Sigmoid colon (tissue), 6 donors: ENCODE measurements at regions not wholly inside any gene's neighbourhood (a gene's known extent, or its start where the extent isn't known, plus 50 kb on each side); places are given as distances from the start of the nearest gene placed in this dataset.

ENCODE experiments used
- DNase-seq: peaks from one replicate; pipeline ENCODE4 v3.0.0-alpha.2; 2019
- H3K27ac ChIP-seq, 4 donors: fragments of 200-600 bp; sonication (generic); one replicate each; pipeline ENCODE4 v1.5.1; 2016 to 2019; ENCODE audit warnings: mild to moderate bottlenecking in 1 of 4
- H3K27me3 ChIP-seq, 3 donors: fragments of 200-600 bp; sonication (generic); one replicate each; pipeline ENCODE4 v1.5.1; 2019; ENCODE audit warnings: mild to moderate bottlenecking in 1 of 3
- H3K36me3 ChIP-seq, 4 donors: fragments of 200-600 bp; sonication (generic); one replicate each; pipeline ENCODE4 v1.5.1; 2016 to 2019
- H3K4me1 ChIP-seq, 4 donors: fragments of 200-600 bp; sonication (generic); one replicate each; pipeline ENCODE4 v1.5.1; 2017 to 2019
- H3K4me3 ChIP-seq, 4 donors: fragments of 200-600 bp; sonication (generic); one replicate each; pipeline ENCODE4 v1.5.1; 2017 to 2019; ENCODE audit warnings: mild to moderate bottlenecking in 2 of 4, moderate library complexity in 1 of 4
- H3K9me3 ChIP-seq, 4 donors: fragments of 200-600 bp in 3 of 4; sonication (generic) in 3 of 4; one replicate each; pipeline versions ENCODE4 v1.5.1 to v1.6.1; 2013 to 2019
- CTCF ChIP-seq, 4 experiments: fragments of 450-650 bp in 3 of 4; fragments of 200-600 bp in 1 of 4; IDR thresholded peaks; one replicate each; pipeline ENCODE4 v1.5.1; 2016 to 2019; ENCODE audit warnings: antibody characterized with exemption in 4 of 4, mild to moderate bottlenecking in 3 of 4, moderate library complexity in 2 of 4
- EP300 ChIP-seq, 4 donors: sonication (generic); formaldehyde crosslinking; IDR thresholded peaks; one replicate each; pipeline ENCODE4 v1.6.1; 2017; ENCODE audit warnings: antibody characterized with exemption in 4 of 4
- POLR2A ChIP-seq, 2 donors: fragments of 450-650 bp; IDR thresholded peaks; one replicate each; pipeline ENCODE4 v1.6.1; 2016; ENCODE audit warnings: antibody characterized with exemption in 2 of 2, mild to moderate bottlenecking in 2 of 2, moderate library complexity in 2 of 2
- POLR2AphosphoS5 ChIP-seq, 4 donors: sonication (generic); formaldehyde crosslinking; IDR thresholded peaks; one replicate each; pipeline ENCODE4 v1.6.1; 2017; ENCODE audit warnings: antibody characterized with exemption in 4 of 4
- WGBS, 2 donors: extraction: QIAGEN DNeasy Blood & Tissue Kit; methylation state at CpG; one replicate each; pipeline ENCODE4 v1.1.7; 2013; 5-methylcytosine and 5-hydroxymethylcytosine counted together
- intact Hi-C: fragments of 100-400 bp; cut with DNase I; formaldehyde crosslinking; loops from one replicate; pipeline ENCODE4 v1.15.1; 2023
- donor health status: healthy with polysubstance abuse.
- donor health status: healthy.

- H3K36me3 ChIP-seq, result no peaks in the 10 kb centered on the region
- TF ChIP-seq EP300 (IDR thresholded peaks at IDR 0.05) (no peak), POLR2A (IDR thresholded peaks at IDR 0.05) (no peak), POLR2AphosphoS5 (IDR thresholded peaks at IDR 0.05) (no peak), CTCF (IDR thresholded peaks at IDR 0.05) (no peak)
- 67 to 75% methylated on average over 3 of the region's 3 CpGs for WGBS, 2 donors
- no peak for DNase-seq
- H3K4me3 ChIP-seq, result no peak overlapping the region
- H3K27ac ChIP-seq, result no peak overlapping the region
- no peaks in the 10 kb centered on the region for H3K9me3 ChIP-seq
- intact Hi-C loops, result no loop called here
- no peaks in the 10 kb centered on the region for H3K4me1 ChIP-seq
- no peaks in the 10 kb centered on the region for H3K27me3 ChIP-seq
Measured at GRCh38 chr6:91412532-91412931, 825.7 kb upstream of the MAP3K7 start.

GRCh38 chr6:91407706-91408105 lies 820.8 kb upstream of the MAP3K7 start:
- Histone ChIP-seq H3K27me3 (no peaks in the 10 kb centered on the region), H3K9me3 (no peaks in the 10 kb centered on the region), H3K4me1 (no peaks in the 10 kb centered on the region), H3K27ac (no peak overlapping the region), H3K4me3 (no peak overlapping the region), H3K36me3 (no peaks in the 10 kb centered on the region)
- WGBS, 2 donors, result 88 to 93% methylated on average over 3 of the region's 3 CpGs
- TF ChIP-seq CTCF (IDR thresholded peaks at IDR 0.05) (no peak), POLR2A (IDR thresholded peaks at IDR 0.05) (no peak), POLR2AphosphoS5 (IDR thresholded peaks at IDR 0.05) (no peak), EP300 (IDR thresholded peaks at IDR 0.05) (no peak)
- intact Hi-C loops, result no loop called here
- no peak for DNase-seq

DNA sequence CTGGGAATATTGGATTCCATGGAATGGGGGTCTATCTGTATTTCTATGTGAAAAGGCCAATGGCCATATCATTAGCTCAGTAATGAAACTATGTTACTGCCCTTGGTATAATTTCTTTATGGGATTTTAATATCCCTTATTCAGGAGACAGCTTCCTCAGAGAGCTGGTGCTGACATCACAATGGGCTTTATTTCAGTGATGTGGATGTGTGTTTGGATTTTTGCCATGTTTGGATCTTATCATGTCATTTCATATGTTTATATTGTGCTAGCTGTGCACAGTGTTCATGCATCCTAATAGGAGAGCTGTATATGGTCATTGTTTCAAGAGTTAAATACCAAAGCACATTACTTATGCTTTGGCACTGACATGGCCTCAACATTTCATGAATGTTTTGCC lies 806.1 kb upstream of the MAP3K7 start:
- TF ChIP-seq EP300 (IDR thresholded peaks at IDR 0.05) (no peak), POLR2AphosphoS5 (IDR thresholded peaks at IDR 0.05) (no peak), CTCF (IDR thresholded peaks at IDR 0.05) (no peak), POLR2A (IDR thresholded peaks at IDR 0.05) (no peak)
- intact Hi-C loops, result no loop called here

DNA sequence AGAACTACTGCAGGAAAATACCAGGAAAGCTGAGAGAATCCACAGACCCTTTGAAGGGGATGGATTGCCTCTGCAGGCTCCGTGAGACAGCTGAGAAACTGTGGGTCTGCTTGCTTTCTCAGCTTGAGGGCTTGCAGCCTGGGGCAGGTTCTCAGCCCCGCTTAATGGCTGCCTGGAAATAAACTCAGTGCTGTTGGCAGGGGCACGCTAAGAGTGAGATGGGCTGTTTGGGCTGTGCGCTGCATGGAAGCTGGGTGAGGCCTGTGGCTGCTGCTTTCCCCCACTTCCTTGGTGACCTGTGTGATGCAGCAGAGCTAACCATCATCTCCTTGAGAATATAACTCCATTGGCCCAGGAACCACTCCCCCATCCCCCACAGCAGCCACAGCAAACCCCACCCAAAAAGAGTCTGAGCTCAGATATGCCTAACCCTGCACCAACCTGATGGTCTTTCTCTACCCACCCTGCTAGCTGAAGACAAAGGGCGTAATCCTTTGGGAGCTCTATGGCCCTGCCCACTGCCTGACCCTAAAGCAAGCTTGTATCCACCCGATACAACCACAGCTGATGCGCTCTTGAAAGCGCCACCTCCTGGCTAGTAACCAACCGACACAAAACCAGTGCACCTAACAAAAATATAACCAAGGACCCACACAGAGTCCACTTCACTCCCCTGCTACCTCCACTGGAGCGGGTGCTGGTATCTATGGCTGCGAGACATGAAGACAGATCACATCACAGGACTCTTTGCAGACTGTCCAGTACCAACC lies 800.6 kb upstream of the MAP3K7 start:
- peaks cover 0 to 4% (median 2%) of the 10 kb centered on the region in 4 donors for H3K9me3 ChIP-seq
- intact Hi-C loops, result no loop called here
- no peak for TF ChIP-seq CTCF (IDR thresholded peaks at IDR 0.05)
- no peak for TF ChIP-seq EP300 (IDR thresholded peaks at IDR 0.05)
- H3K27ac ChIP-seq, result no peak overlapping the region
- no peak overlapping the region for H3K4me3 ChIP-seq
- H3K4me1 ChIP-seq, result no peaks in the 10 kb centered on the region
- WGBS, 2 donors, result 91 to 93% methylated on average over 11 of the region's 11 CpGs
- no peaks in the 10 kb centered on the region for H3K27me3 ChIP-seq
- H3K36me3 ChIP-seq, result no peaks in the 10 kb centered on the region
- no peak for DNase-seq

More for the DNA sequence above, 806.1 kb upstream of the MAP3K7 start:
- no peaks in the 10 kb centered on the region for H3K4me1 ChIP-seq
- DNase-seq, result no peak
- no peak overlapping the region for H3K27ac ChIP-seq
- H3K27me3 ChIP-seq, result no peaks in the 10 kb centered on the region
- peaks cover 0 to 4% (median 0%) of the 10 kb centered on the region in 4 donors for H3K9me3 ChIP-seq
- H3K36me3 ChIP-seq, result no peaks in the 10 kb centered on the region
- H3K4me3 ChIP-seq, result no peak overlapping the region

DNA sequence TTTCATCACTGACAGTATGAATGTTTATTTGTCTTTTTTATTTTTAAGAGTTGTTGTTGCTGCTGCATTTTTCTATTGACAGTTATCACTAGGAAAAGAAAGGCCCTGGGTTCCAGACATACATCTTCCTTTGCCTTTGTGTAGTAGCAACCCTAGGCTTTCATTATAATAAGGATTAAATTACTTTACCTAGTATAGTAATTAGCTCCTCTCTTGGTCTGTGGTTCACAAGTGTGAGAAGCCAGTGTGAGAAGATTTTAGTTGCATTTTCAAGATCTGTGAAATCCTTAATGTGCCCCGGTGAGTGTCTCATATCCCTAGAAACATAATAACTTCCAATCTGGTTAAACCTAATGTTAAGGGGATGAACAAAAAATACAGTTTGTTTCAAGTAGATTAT lies 799.3 kb upstream of the MAP3K7 start:
- intact Hi-C loops, result no loop called here

More for the DNA sequence above, 799.3 kb upstream of the MAP3K7 start:
- H3K9me3 ChIP-seq, result peaks cover 0 to 4% (median 2%) of the 10 kb centered on the region in 4 donors
- no peaks in the 10 kb centered on the region for H3K4me1 ChIP-seq
- no peak overlapping the region for H3K4me3 ChIP-seq
- H3K27ac ChIP-seq, result no peak overlapping the region
- TF ChIP-seq EP300 (IDR thresholded peaks at IDR 0.05) (no peak), POLR2AphosphoS5 (IDR thresholded peaks at IDR 0.05) (no peak), POLR2A (IDR thresholded peaks at IDR 0.05) (no peak), CTCF (IDR thresholded peaks at IDR 0.05) (no peak)
- H3K27me3 ChIP-seq, result no peaks in the 10 kb centered on the region
- DNase-seq, result no peak
- WGBS, 2 donors, result 93 to 94% methylated on average over 1 of the region's 1 CpG
- H3K36me3 ChIP-seq, result no peaks in the 10 kb centered on the region
